Skin epidermis (tissue), 12 donors: ENCODE measurements at regions not wholly inside any gene's neighbourhood (a gene's known extent, or its start where the extent isn't known, plus 50 kb on each side); places are given as distances from the start of the nearest gene placed in this dataset.
"Not testable (repeated sequence)": the region's sequence is repeated elsewhere in the genome, so short reads cannot be mapped to it uniquely, and the experiment has no call there.

ENCODE experiments used
- H3K27ac ChIP-seq, 21 experiments: fragments of 200-600 bp; sonication (generic) in 11 of 21; one replicate each; pipeline ENCODE4 v1.5.0; 2020; ENCODE audit warnings: mild to moderate bottlenecking in 3 of 21, inconsistent platforms in 2 of 21, moderate library complexity in 2 of 21
- H3K4me3 ChIP-seq, 7 experiments: fragments of 200-600 bp; sonication (generic) in 2 of 7; one replicate each; pipeline ENCODE4 v1.5.0; 2020; ENCODE audit warnings: inconsistent platforms in 2 of 7, mild to moderate bottlenecking in 2 of 7, moderate library complexity in 1 of 7

- no peak overlapping the region for H3K4me3 ChIP-seq
- H3K27ac ChIP-seq, result no peak overlapping the region
Observed at GRCh38 chr2:242035858-242036652, 166.5 kb downstream of the RTP5 start.

GRCh38 chr2:242036653-242036950 lies 167.1 kb downstream of the RTP5 start:
- Histone ChIP-seq H3K4me3 (no peak overlapping the region), H3K27ac (no peak overlapping the region)

GRCh38 chr2:242038166-242038927 lies 168.8 kb downstream of the RTP5 start:
- H3K4me3 ChIP-seq, result no peak overlapping the region
- no peak overlapping the region for H3K27ac ChIP-seq

- H3K4me3 ChIP-seq, result no peak overlapping the region
- no peak overlapping the region for H3K27ac ChIP-seq
Observed at GRCh38 chr2:242038928-242039341, 169.4 kb downstream of the RTP5 start.

GRCh38 chr2:242040303-242040655 lies 170.8 kb downstream of the RTP5 start:
- H3K4me3 ChIP-seq, result no peak overlapping the region
- no peak overlapping the region for H3K27ac ChIP-seq

- no peak overlapping the region for H3K4me3 ChIP-seq
- no peak overlapping the region for H3K27ac ChIP-seq
Observed at GRCh38 chr2:242040681-242041080, 171.2 kb downstream of the RTP5 start.

- H3K27ac ChIP-seq, result no peak overlapping the region
Observed at GRCh38 chr2:242041816-242042215, 172.3 kb downstream of the RTP5 start.

GRCh38 chr2:242043538-242044312 lies 174.2 kb downstream of the RTP5 start:
- Histone ChIP-seq H3K27ac (no peak overlapping the region), H3K4me3 (no peak overlapping the region)

More at GRCh38 chr2:242041816-242042215, 172.3 kb downstream of the RTP5 start:
- no peak overlapping the region for H3K4me3 ChIP-seq

- H3K27ac ChIP-seq, result no peak overlapping the region
- no peak overlapping the region for H3K4me3 ChIP-seq
Observed at GRCh38 chr2:242044313-242044590, 174.7 kb downstream of the RTP5 start.

GRCh38 chr2:242045596-242046144 lies 176.1 kb downstream of the RTP5 start:
- not testable (repeated sequence) for H3K4me3 ChIP-seq, H3K27ac ChIP-seq

GRCh38 chr2:242046206-242046826 lies 176.8 kb downstream of the RTP5 start:
- H3K27ac ChIP-seq, result no peak overlapping the region
- H3K4me3 ChIP-seq, result no peak overlapping the region

- Histone ChIP-seq H3K27ac (no peak overlapping the region), H3K4me3 (no peak overlapping the region)
Observed at GRCh38 chr2:242047963-242048362, 178.4 kb downstream of the RTP5 start.

- Histone ChIP-seq H3K27ac (no peak overlapping the region), H3K4me3 (no peak overlapping the region)
Observed at GRCh38 chr2:242048479-242048878, 178.9 kb downstream of the RTP5 start.

GRCh38 chr2:242049492-242049891 lies 180.0 kb downstream of the RTP5 start:
- H3K27ac ChIP-seq, H3K4me3 ChIP-seq: not testable (repeated sequence)

- Histone ChIP-seq H3K27ac (no peak overlapping the region), H3K4me3 (no peak overlapping the region)
Observed at GRCh38 chr2:242051463-242051862, 181.9 kb downstream of the RTP5 start.

GRCh38 chr2:242052421-242052820 lies 182.9 kb downstream of the RTP5 start:
- no peak overlapping the region for H3K27ac ChIP-seq
- H3K4me3 ChIP-seq, result no peak overlapping the region

- Histone ChIP-seq H3K27ac (no peak overlapping the region), H3K4me3 (no peak overlapping the region)
Observed at GRCh38 chr2:242053921-242054320, 184.4 kb downstream of the RTP5 start.

GRCh38 chr2:242054406-242054805 lies 184.9 kb downstream of the RTP5 start:
- no peak overlapping the region for H3K4me3 ChIP-seq
- no peak overlapping the region for H3K27ac ChIP-seq

- H3K4me3 ChIP-seq, result no peak overlapping the region
- H3K27ac ChIP-seq, result no peak overlapping the region
Observed at GRCh38 chr2:242054881-242055801, 185.6 kb downstream of the RTP5 start.
